MM.1S (cell line): ENCODE measurements at regions not wholly inside any gene's neighbourhood (a gene's known extent, or its start where the extent isn't known, plus 50 kb on each side); places are given as distances from the start of the nearest gene placed in this dataset.
"Not testable (repeated sequence)": the region's sequence is repeated elsewhere in the genome, so short reads cannot be mapped to it uniquely, and the experiment has no call there.

Source experiments
- EZH2 ChIP-seq: fragments of 300-600 bp; sonication (generic); optimal IDR thresholded peaks from 2 replicates; pipeline ENCODE3; 2017; ENCODE audit warnings: low read depth, mild to moderate bottlenecking, antibody characterized with exemption, low read length, mixed read lengths
- EZH2phosphoT487 ChIP-seq: fragments of 300-600 bp; sonication (generic); IDR thresholded peaks from 2 replicates; pipeline ENCODE4 v1.6.1; 2018; ENCODE audit warnings: antibody characterized with exemption, low read length
- TF ChIP-seq, protein P1 (sequence below): fragments of 300-600 bp; sonication (generic); IDR thresholded peaks from 2 replicates; pipeline ENCODE4 v1.5.1; 2016; ENCODE audit warnings: antibody characterized with exemption, low read length, mixed read lengths

GRCh38 chr2:111400598-111401253 lies 280.0 kb downstream of the BCL2L11 start:
- TF ChIP-seq, protein P1, sequence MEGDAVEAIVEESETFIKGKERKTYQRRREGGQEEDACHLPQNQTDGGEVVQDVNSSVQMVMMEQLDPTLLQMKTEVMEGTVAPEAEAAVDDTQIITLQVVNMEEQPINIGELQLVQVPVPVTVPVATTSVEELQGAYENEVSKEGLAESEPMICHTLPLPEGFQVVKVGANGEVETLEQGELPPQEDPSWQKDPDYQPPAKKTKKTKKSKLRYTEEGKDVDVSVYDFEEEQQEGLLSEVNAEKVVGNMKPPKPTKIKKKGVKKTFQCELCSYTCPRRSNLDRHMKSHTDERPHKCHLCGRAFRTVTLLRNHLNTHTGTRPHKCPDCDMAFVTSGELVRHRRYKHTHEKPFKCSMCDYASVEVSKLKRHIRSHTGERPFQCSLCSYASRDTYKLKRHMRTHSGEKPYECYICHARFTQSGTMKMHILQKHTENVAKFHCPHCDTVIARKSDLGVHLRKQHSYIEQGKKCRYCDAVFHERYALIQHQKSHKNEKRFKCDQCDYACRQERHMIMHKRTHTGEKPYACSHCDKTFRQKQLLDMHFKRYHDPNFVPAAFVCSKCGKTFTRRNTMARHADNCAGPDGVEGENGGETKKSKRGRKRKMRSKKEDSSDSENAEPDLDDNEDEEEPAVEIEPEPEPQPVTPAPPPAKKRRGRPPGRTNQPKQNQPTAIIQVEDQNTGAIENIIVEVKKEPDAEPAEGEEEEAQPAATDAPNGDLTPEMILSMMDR = not testable (repeated sequence)
- not testable (repeated sequence) for TF ChIP-seq EZH2, EZH2phosphoT487
